SU-DHL-6 (cell line): ENCODE measurements at regions not wholly inside any gene's neighbourhood (a gene's known extent, or its start where the extent isn't known, plus 50 kb on each side); places are given as distances from the start of the nearest gene placed in this dataset.

Experiments used
- H2AFZ ChIP-seq: fragments of 200-600 bp; sonication (generic); 2 replicates; pipeline ENCODE4 v1.6.1; 2014; ENCODE audit warnings: low read depth, mild to moderate bottlenecking, moderate library complexity, mixed read lengths, antibody characterized with exemption, low read length; ENCODE audit not compliant: severe bottlenecking
- H3F3A ChIP-seq: fragments of 200-600 bp; shearing (Covaris generic); 2 replicates; pipeline ENCODE4 v1.6.0; 2016; ENCODE audit warnings: antibody characterized with exemption, mild to moderate bottlenecking; ENCODE audit not compliant: insufficient read depth
- H3K27ac ChIP-seq: fragments of 200-600 bp; sonication (generic); 2 replicates; pipeline ENCODE4 v1.5.1; 2016; ENCODE audit warnings: low read depth, mild to moderate bottlenecking, low read length, moderate library complexity, mixed read lengths
- H3K27me3 ChIP-seq: fragments of 200-600 bp; sonication (generic), shearing (Covaris generic); 2 replicates; pipeline ENCODE4 v1.6.0; 2014; ENCODE audit warnings: mild to moderate bottlenecking, low read length
- H3K36me3 ChIP-seq: fragments of 200-600 bp; sonication (generic); 2 replicates; pipeline ENCODE4 v1.6.1; 2014; ENCODE audit warnings: mild to moderate bottlenecking, low read length, mixed read lengths
- H3K4me2 ChIP-seq: fragments of 300-600, 200-600 bp; shearing (Covaris generic), sonication (generic); 2 replicates; pipeline ENCODE4 v1.6.0; 2014; ENCODE audit warnings: low read length, low read depth, mild to moderate bottlenecking; ENCODE audit not compliant: poor library complexity, severe bottlenecking
- H3K4me3 ChIP-seq: fragments of 200-600 bp; sonication (generic); 2 replicates; pipeline ENCODE4 v1.5.1; 2014; ENCODE audit warnings: antibody characterized with exemption, low read length, mild to moderate bottlenecking, mixed read lengths; ENCODE audit not compliant: insufficient read depth, poor library complexity, severe bottlenecking
- H3K79me2 ChIP-seq: fragments of 200-600 bp; sonication (generic); 2 replicates; pipeline ENCODE4 v1.6.1; 2014; ENCODE audit warnings: mild to moderate bottlenecking, low read length, moderate library complexity; ENCODE audit not compliant: insufficient read depth
- H3K9ac ChIP-seq: fragments of 200-600 bp; sonication (generic); 2 replicates; pipeline ENCODE4 v1.7.0; 2014; ENCODE audit warnings: mild to moderate bottlenecking, low read length
- H3K9me2 ChIP-seq: fragments of 200-600 bp; sonication (generic); replicated peaks from 2 replicates; pipeline ENCODE4 v1.6.1; 2014; ENCODE audit warnings: low read length; ENCODE audit not compliant: insufficient read depth
- H3K9me3 ChIP-seq: fragments of 200-600 bp; sonication (generic); 2 replicates; pipeline ENCODE4 v1.6.1; 2014; ENCODE audit warnings: low read length, mixed read lengths; ENCODE audit not compliant: insufficient read depth
- H4K20me1 ChIP-seq: fragments of 200-600 bp; sonication (generic); 2 replicates; pipeline ENCODE4 v1.6.1; 2014; ENCODE audit warnings: low read depth, mild to moderate bottlenecking, antibody characterized with exemption, low read length, moderate library complexity, mixed read lengths
- CTCF ChIP-seq: fragments of 200-600 bp; sonication (generic); IDR thresholded peaks from one replicate; pipeline ENCODE4 v1.5.1; 2017; ENCODE audit warnings: antibody characterized with exemption, mild to moderate bottlenecking, low read length, moderate library complexity; ENCODE audit not compliant: insufficient read depth, poor library complexity, severe bottlenecking
- EZH2phosphoT487 ChIP-seq: fragments of 200-600 bp; sonication (generic), shearing (Covaris generic); conservative IDR thresholded peaks from 2 replicates; pipeline ENCODE4 v1.6.1; 2018; ENCODE audit warnings: mild to moderate bottlenecking, antibody characterized with exemption, low read length, moderate library complexity, mixed read lengths

GRCh38 chrX:51420610-51421009 lies 75.8 kb downstream of the NUDT11 start:
- Histone ChIP-seq H3K27ac (no peak overlapping the region), H3F3A (no peaks in the 10 kb centered on the region), H4K20me1 (no peaks in the 10 kb centered on the region), H3K9ac (no peak overlapping the region), H3K9me3 (no peaks in the 10 kb centered on the region), H3K9me2 (no peaks in the 10 kb centered on the region), H3K4me2 (no peak overlapping the region), H3K27me3 (no peaks in the 10 kb centered on the region), H2AFZ (no peak overlapping the region), H3K79me2 (no peaks in the 10 kb centered on the region), H3K4me3 (no peak overlapping the region), H3K36me3 (no peaks in the 10 kb centered on the region)
- TF ChIP-seq CTCF (peak; percentile 24), EZH2phosphoT487 (no peak)

- H2AFZ ChIP-seq = no peak overlapping the region
- H3K36me3 ChIP-seq = no peaks in the 10 kb centered on the region
- H4K20me1 ChIP-seq = no peaks in the 10 kb centered on the region
- no peaks in the 10 kb centered on the region for H3K9me2 ChIP-seq
- no peaks in the 10 kb centered on the region for H3K27me3 ChIP-seq
- H3K9me3 ChIP-seq = no peaks in the 10 kb centered on the region
- no peaks in the 10 kb centered on the region for H3K79me2 ChIP-seq
- H3K4me3 ChIP-seq = no peak overlapping the region
- no peak overlapping the region for H3K27ac ChIP-seq
- no peak overlapping the region for H3K4me2 ChIP-seq
- H3K9ac ChIP-seq = no peak overlapping the region
- TF ChIP-seq EZH2phosphoT487 (no peak), CTCF (no peak)
- H3F3A ChIP-seq = no peaks in the 10 kb centered on the region
Measured at GRCh38 chrX:51408462-51408861, 75.8 kb downstream of the NUDT10 start.

GRCh38 chrX:51407520-51408409 lies 75.1 kb downstream of the NUDT10 start:
- Histone ChIP-seq H3K36me3 (no peaks in the 10 kb centered on the region), H3K79me2 (no peaks in the 10 kb centered on the region), H2AFZ (no peak overlapping the region), H3K9ac (no peak overlapping the region), H3K4me3 (no peak overlapping the region), H3K27ac (no peak overlapping the region), H3K9me2 (no peaks in the 10 kb centered on the region), H4K20me1 (no peaks in the 10 kb centered on the region), H3K9me3 (no peaks in the 10 kb centered on the region), H3F3A (no peaks in the 10 kb centered on the region), H3K27me3 (no peaks in the 10 kb centered on the region), H3K4me2 (no peak overlapping the region)
- no peak for TF ChIP-seq CTCF
- TF ChIP-seq EZH2phosphoT487 = no peak
